HEK293 (cell line): ENCODE measurements at regions not wholly inside any gene's neighbourhood (a gene's known extent, or its start where the extent isn't known, plus 50 kb on each side); places are given as distances from the start of the nearest gene placed in this dataset.

ENCODE experiments used
- CTCF ChIA-PET: fragments of 350-600 bp; formaldehyde crosslinking; extraction: SDS; loops from one replicate; lab custom pipeline; 2021; ENCODE audit warnings: antibody characterized with exemption; lab: Yijun Ruan, JAX
- POLR2A ChIA-PET: fragments of 300-600 bp; formaldehyde crosslinking; extraction: SDS; loops from one replicate; lab custom pipeline; 2020; ENCODE audit warnings: antibody characterized with exemption, inconsistent platforms; lab: Yijun Ruan, JAX
- H3K27ac ChIP-seq: fragments of 200-500 bp; sonication (Bioruptor generic); 2 replicates; pipeline ENCODE4 v1.5.1; 2014; ENCODE audit warnings: low read depth, low read length, control low read depth, inconsistent platforms; ENCODE audit errors: extremely low read depth
- H3K36me3 ChIP-seq, 2 experiments: fragments of 200-500 bp in 1 of 2; sonication (Bioruptor generic) in 1 of 2; 1 replicate in 1 of 2; 2 replicates in 1 of 2; pipeline ENCODE4 v1.5.1; 2014 to 2017; ENCODE audit warnings: inconsistent platforms in 2 of 2, low read length in 2 of 2; ENCODE audit not compliant: control insufficient read depth in 2 of 2, insufficient read depth in 1 of 2
- H3K4me1 ChIP-seq: fragments of 200-500 bp; sonication (Bioruptor generic); 2 replicates; pipeline ENCODE4 v1.5.1; 2014; ENCODE audit warnings: mild to moderate bottlenecking, low read length, inconsistent platforms; ENCODE audit not compliant: control insufficient read depth, insufficient read depth
- H3K4me3 ChIP-seq: 2 replicates; pipeline ENCODE4 v1.5.1; 2011; ENCODE audit warnings: low read depth, mild to moderate bottlenecking, control low read depth, low read length, moderate library complexity
- H3K9me3 ChIP-seq: fragments of 200-500 bp; sonication (Bioruptor generic); 2 replicates; pipeline ENCODE4 v1.5.1; 2014; ENCODE audit warnings: low read depth, low read length, inconsistent platforms; ENCODE audit not compliant: control insufficient read depth, insufficient read depth
- GLI4 ChIP-seq: fragments of 450-650 bp; formaldehyde crosslinking; IDR thresholded peaks from 2 replicates; pipeline ENCODE4 v1.5.1; 2016; ENCODE audit warnings: missing biosample characterization, missing genetic modification characterization
- KLF1 ChIP-seq: fragments of 450-650 bp; formaldehyde crosslinking; IDR thresholded peaks from 2 replicates; pipeline ENCODE4 v1.5.1; 2016; ENCODE audit warnings: missing biosample characterization, missing genetic modification characterization
- SETDB1 ChIP-seq: IDR thresholded peaks from one replicate; pipeline ENCODE4 v1.6.1; 2017; ENCODE audit warnings: mild to moderate bottlenecking, low read length, moderate library complexity, mixed read lengths; ENCODE audit not compliant: insufficient read length
- SP3 ChIP-seq: fragments of 450-650 bp; formaldehyde crosslinking; IDR thresholded peaks from 2 replicates; pipeline ENCODE4 v1.5.1; 2016; ENCODE audit warnings: missing biosample characterization, missing genetic modification characterization
- ZBTB17 ChIP-seq: fragments of 450-650 bp; formaldehyde crosslinking; IDR thresholded peaks from 2 replicates; pipeline ENCODE4 v1.5.1; 2016; ENCODE audit warnings: missing biosample characterization, missing genetic modification characterization
- ZBTB7A ChIP-seq: fragments of 450-650 bp; formaldehyde crosslinking; IDR thresholded peaks from 2 replicates; pipeline ENCODE4 v1.5.1; 2016; ENCODE audit warnings: low read depth, missing biosample characterization, missing genetic modification characterization
- ZNF155 ChIP-seq: fragments of 450-650 bp; formaldehyde crosslinking; IDR thresholded peaks from 2 replicates; pipeline ENCODE4 v1.5.1; 2016; ENCODE audit warnings: missing biosample characterization, missing genetic modification characterization
- ZNF157 ChIP-seq: fragments of 450-650 bp; formaldehyde crosslinking; IDR thresholded peaks from 2 replicates; pipeline ENCODE4 v1.5.1; 2016; ENCODE audit warnings: missing biosample characterization, missing genetic modification characterization
- ZNF221 ChIP-seq: fragments of 450-650 bp; formaldehyde crosslinking; IDR thresholded peaks from 2 replicates; pipeline ENCODE4 v1.5.1; 2017; ENCODE audit warnings: missing biosample characterization, missing genetic modification characterization, borderline replicate concordance
- ZNF223 ChIP-seq: fragments of 450-650 bp; formaldehyde crosslinking; IDR thresholded peaks from 2 replicates; pipeline ENCODE4 v1.5.1; 2016; ENCODE audit warnings: missing biosample characterization, missing genetic modification characterization
- ZNF248 ChIP-seq: fragments of 450-650 bp; formaldehyde crosslinking; IDR thresholded peaks from 2 replicates; pipeline ENCODE4 v1.5.1; 2017; ENCODE audit warnings: missing biosample characterization, missing genetic modification characterization
- ZNF311 ChIP-seq: fragments of 450-650 bp; formaldehyde crosslinking; IDR thresholded peaks from 2 replicates; pipeline ENCODE4 v1.5.1; 2017; ENCODE audit warnings: missing biosample characterization, missing genetic modification characterization, borderline replicate concordance
- ZNF48 ChIP-seq: fragments of 450-650 bp; formaldehyde crosslinking; IDR thresholded peaks from 2 replicates; pipeline ENCODE4 v1.5.1; 2016; ENCODE audit warnings: missing biosample characterization, missing genetic modification characterization
- ZNF558 ChIP-seq: fragments of 450-650 bp; formaldehyde crosslinking; IDR thresholded peaks from 2 replicates; pipeline ENCODE4 v1.5.1; 2016; ENCODE audit warnings: missing biosample characterization, missing genetic modification characterization
- ZNF610 ChIP-seq: fragments of 450-650 bp; formaldehyde crosslinking; IDR thresholded peaks from 2 replicates; pipeline ENCODE4 v1.5.1; 2016; ENCODE audit warnings: missing biosample characterization, missing genetic modification characterization, borderline replicate concordance
- ZNF623 ChIP-seq: fragments of 450-650 bp; formaldehyde crosslinking; IDR thresholded peaks from 2 replicates; pipeline ENCODE4 v1.5.1; 2016; ENCODE audit warnings: missing biosample characterization, missing genetic modification characterization
- ZNF626 ChIP-seq: fragments of 450-650 bp; sonication (Bioruptor Pico); formaldehyde crosslinking; IDR thresholded peaks from 2 replicates; pipeline ENCODE4 v1.5.1; 2018; ENCODE audit warnings: missing biosample characterization, missing genetic modification characterization, inconsistent platforms
- ZNF701 ChIP-seq: fragments of 450-650 bp; formaldehyde crosslinking; IDR thresholded peaks from 2 replicates; pipeline ENCODE4 v1.5.1; 2016; ENCODE audit warnings: missing biosample characterization, missing genetic modification characterization
- ZNF830 ChIP-seq: fragments of 450-650 bp; IDR thresholded peaks from 2 replicates; pipeline ENCODE4 v1.5.0; 2018; ENCODE audit warnings: missing biosample characterization, missing genetic modification characterization, low read depth, mild to moderate bottlenecking, moderate library complexity
- TF ChIP-seq, protein P1 (sequence below): fragments of 450-650 bp; formaldehyde crosslinking; IDR thresholded peaks from 2 replicates; pipeline ENCODE4 v1.5.1; 2016; ENCODE audit warnings: missing biosample characterization, missing genetic modification characterization
- TF ChIP-seq, protein P2 (sequence below): fragments of 450-650 bp; formaldehyde crosslinking; IDR thresholded peaks from 2 replicates; pipeline ENCODE4 v1.5.1; 2016; ENCODE audit warnings: missing biosample characterization, missing genetic modification characterization
- TF ChIP-seq, protein P3 (sequence below): fragments of 450-650 bp; formaldehyde crosslinking; IDR thresholded peaks from 2 replicates; pipeline ENCODE4 v1.5.1; 2016; ENCODE audit warnings: missing biosample characterization, missing genetic modification characterization

DNA sequence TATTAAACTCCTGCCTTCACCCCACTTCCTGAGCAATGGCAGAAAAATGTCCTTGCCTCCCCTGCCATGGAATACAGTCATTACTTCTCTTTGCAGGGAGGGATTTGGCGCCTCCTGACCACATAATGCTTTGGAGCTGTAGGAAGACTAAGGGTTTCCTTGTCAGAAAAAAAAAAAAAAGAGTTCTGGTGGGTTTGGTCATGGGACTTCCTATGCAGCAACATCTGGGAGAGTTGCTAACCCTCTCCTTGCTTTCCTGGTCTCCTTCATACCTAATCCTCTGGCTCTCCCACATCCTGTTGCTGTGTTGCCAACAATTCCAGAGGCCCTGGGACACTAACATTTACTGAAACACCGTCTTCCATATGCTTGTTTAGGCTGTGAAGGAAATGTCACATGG is 75.1 kb upstream of the MBNL3 start:
- ChIA-PET CTCF (interaction anchor here (1.0 kb wide), 1 partner anchor 271 kb away, joined by 3 read pairs; no protein-coding TSS in a partner anchor), POLR2A (no interaction called here)
- H3K36me3 ChIP-seq: no peaks in the 10 kb centered on the region
- H3K27ac ChIP-seq: no peak overlapping the region
- H3K9me3 ChIP-seq: no peaks in the 10 kb centered on the region
- TF ChIP-seq ZNF626 (tag by site-specific recombination): no peak
- TF ChIP-seq ZNF157 (tag by site-specific recombination): no peak
- TF ChIP-seq, protein P1, sequence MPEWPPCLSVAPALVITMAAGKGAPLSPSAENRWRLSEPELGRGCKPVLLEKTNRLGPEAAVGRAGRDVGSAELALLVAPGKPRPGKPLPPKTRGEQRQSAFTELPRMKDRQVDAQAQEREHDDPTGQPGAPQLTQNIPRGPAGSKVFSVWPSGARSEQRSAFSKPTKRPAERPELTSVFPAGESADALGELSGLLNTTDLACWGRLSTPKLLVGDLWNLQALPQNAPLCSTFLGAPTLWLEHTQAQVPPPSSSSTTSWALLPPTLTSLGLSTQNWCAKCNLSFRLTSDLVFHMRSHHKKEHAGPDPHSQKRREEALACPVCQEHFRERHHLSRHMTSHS (tag by site-specific recombination): no peak
- no peak for TF ChIP-seq ZNF221 (tag by site-specific recombination)
- no peak for TF ChIP-seq ZNF558 (tag by site-specific recombination)
- TF ChIP-seq, protein P2, sequence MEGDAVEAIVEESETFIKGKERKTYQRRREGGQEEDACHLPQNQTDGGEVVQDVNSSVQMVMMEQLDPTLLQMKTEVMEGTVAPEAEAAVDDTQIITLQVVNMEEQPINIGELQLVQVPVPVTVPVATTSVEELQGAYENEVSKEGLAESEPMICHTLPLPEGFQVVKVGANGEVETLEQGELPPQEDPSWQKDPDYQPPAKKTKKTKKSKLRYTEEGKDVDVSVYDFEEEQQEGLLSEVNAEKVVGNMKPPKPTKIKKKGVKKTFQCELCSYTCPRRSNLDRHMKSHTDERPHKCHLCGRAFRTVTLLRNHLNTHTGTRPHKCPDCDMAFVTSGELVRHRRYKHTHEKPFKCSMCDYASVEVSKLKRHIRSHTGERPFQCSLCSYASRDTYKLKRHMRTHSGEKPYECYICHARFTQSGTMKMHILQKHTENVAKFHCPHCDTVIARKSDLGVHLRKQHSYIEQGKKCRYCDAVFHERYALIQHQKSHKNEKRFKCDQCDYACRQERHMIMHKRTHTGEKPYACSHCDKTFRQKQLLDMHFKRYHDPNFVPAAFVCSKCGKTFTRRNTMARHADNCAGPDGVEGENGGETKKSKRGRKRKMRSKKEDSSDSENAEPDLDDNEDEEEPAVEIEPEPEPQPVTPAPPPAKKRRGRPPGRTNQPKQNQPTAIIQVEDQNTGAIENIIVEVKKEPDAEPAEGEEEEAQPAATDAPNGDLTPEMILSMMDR (tag by site-specific recombination): no peak
- TF ChIP-seq ZBTB17 (tag by site-specific recombination): no peak
- no peak for TF ChIP-seq ZNF830 (tag by site-specific recombination)
- TF ChIP-seq ZNF623 (tag by site-specific recombination): no peak
- no peak for TF ChIP-seq SP3 (tag by site-specific recombination)
- TF ChIP-seq ZNF610 (tag by site-specific recombination): no peak
- TF ChIP-seq KLF1: no peak
- no peak for TF ChIP-seq ZNF701
- TF ChIP-seq, protein P3, sequence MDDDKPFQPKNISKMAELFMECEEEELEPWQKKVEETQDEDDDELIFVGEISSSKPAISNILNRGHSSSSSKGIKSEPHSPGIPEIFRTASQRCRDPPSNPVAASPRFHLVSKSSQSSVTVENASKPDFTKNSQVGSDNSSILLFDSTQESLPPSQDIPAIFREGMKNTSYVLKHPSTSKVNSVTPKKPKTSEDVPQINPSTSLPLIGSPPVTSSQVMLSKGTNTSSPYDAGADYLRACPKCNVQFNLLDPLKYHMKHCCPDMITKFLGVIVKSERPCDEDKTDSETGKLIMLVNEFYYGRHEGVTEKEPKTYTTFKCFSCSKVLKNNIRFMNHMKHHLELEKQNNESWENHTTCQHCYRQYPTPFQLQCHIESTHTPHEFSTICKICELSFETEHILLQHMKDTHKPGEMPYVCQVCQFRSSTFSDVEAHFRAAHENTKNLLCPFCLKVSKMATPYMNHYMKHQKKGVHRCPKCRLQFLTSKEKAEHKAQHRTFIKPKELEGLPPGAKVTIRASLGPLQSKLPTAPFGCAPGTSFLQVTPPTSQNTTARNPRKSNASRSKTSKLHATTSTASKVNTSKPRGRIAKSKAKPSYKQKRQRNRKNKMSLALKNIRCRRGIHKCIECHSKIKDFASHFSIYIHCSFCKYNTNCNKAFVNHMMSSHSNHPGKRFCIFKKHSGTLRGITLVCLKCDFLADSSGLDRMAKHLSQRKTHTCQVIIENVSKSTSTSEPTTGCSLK (tag by site-specific recombination): no peak
- TF ChIP-seq ZNF48 (tag by site-specific recombination): no peak
- TF ChIP-seq ZBTB7A (tag by site-specific recombination): no peak
- H3K4me3 ChIP-seq: no peak overlapping the region
- no peaks in the 10 kb centered on the region for H3K4me1 ChIP-seq

DNA sequence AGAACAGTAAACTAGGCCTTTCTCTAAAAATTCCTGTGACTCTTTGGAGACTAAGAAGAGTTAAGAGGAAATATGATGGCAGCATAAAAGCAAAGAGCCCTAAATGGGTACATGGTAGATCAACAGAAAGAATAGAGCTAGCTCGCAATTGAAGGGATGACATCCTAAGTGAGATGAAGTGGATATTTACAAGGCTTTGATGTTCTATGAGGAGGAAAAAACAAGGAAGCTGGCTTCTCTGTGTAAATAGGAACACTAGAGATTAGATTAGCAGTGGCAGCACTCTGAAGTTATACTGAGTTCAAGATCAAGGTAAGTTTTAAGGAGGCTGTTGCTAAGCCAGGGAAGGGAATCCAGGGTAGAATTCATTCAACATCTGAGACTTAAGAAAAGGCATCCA is 73.1 kb upstream of the MBNL3 start:
- Histone ChIP-seq H3K9me3 (no peaks in the 10 kb centered on the region), H3K4me3 (no peak overlapping the region), H3K27ac (no peak overlapping the region), H3K4me1 (no peaks in the 10 kb centered on the region), H3K36me3 (no peaks in the 10 kb centered on the region)
- no peak for TF ChIP-seq GLI4
- TF ChIP-seq ZNF223 (tag by site-specific recombination): no peak
- no peak for TF ChIP-seq ZNF248
- TF ChIP-seq ZNF155: no peak
- TF ChIP-seq SETDB1: no peak
- TF ChIP-seq ZNF311: no peak
- ChIA-PET POLR2A (no interaction called here), CTCF (interaction anchor here (0.6 to 0.7 kb wide), 2 partner anchors 401 to 1834 kb away, joined by 4 read pairs; no protein-coding TSS in a partner anchor)
